SIG-M5 treated with dmso at 0.1 percent for 504 hours (cell line): ENCODE measurements at regions not wholly inside any gene's neighbourhood (a gene's known extent, or its start where the extent isn't known, plus 50 kb on each side); places are given as distances from the start of the nearest gene placed in this dataset.
A peak's percentile ranks its signal among the peaks of the same experiment; 100 is the strongest.

Experiments used
- DNase-seq: peaks from one replicate; lab custom pipeline; 2025; ENCODE audit not compliant: unreplicated experiment; lab: John Stamatoyannopoulos, UW

- DNase-seq: peak; percentile 35
Measured at GRCh38 chr2:16005816-16006536, 65.6 kb downstream of the MYCN start.

- no peak for DNase-seq
Measured at GRCh38 chr2:16005389-16005788, 65.0 kb downstream of the MYCN start.

DNA sequence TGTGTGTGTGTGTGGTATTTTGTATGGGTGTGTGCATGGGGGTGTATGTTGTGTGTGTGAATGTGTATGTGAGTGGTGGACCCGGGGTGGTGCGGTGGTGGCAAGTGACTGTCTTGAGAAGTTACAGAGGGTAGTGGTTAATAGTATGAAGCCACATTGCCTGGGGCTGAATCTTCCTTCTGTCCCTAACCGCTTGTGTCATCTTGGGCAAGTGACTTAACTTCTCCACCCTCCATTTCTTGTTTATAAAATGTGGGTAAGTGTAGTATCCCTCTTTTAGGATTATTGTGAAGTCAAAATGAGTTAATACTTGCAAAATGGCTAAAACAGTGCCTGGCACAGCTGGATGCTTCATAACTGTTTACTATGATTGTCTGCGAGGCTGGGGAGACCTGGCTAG lies 63.5 kb downstream of the MYCN start:
- no peak for DNase-seq

DNA sequence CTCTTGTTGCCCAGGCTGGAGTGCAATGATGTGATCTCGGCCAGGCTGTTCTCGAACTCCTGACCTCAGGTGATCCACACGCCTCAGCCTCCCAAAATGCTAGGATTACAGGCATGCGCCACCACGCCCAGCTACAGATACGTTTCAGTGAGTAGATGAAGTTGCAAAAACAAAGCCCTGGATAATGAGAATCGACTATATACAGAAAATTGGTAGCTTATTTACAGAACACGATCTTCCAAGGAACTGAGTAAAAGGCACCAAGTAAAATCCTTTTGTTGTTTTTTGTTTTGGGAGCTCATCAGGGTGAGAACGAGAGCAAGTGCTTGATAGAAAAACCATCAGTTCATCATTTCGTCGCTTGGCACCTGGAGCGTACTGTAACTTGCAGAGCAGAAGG lies 62.8 kb downstream of the MYCN start:
- DNase-seq: no peak

DNA sequence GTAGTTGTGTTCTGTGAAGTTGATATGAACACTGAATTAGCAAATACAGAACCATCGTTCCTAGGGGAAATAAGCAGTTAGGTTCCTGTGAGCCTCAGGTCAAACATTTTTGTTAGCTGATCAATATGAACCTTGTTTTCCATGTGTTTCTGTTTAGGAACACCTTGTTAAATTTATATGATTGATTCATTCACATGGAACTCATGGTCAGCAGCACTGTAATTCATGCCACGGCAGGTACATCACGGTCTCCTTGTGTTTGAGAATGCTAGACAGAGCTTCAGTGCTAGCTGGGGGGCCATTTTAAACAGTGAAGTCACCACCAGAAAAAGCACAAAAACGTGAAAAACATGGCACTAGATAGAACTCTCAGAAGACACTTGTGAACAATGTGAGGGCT lies 62.2 kb downstream of the MYCN start:
- no peak for DNase-seq

GRCh38 chr2:16002144-16002543 lies 61.8 kb downstream of the MYCN start:
- DNase-seq: no peak

GRCh38 chr2:16000642-16001041 lies 60.3 kb downstream of the MYCN start:
- no peak for DNase-seq

- DNase-seq: no peak
Measured at GRCh38 chr2:15999596-16000469, 59.5 kb downstream of the MYCN start.

DNA sequence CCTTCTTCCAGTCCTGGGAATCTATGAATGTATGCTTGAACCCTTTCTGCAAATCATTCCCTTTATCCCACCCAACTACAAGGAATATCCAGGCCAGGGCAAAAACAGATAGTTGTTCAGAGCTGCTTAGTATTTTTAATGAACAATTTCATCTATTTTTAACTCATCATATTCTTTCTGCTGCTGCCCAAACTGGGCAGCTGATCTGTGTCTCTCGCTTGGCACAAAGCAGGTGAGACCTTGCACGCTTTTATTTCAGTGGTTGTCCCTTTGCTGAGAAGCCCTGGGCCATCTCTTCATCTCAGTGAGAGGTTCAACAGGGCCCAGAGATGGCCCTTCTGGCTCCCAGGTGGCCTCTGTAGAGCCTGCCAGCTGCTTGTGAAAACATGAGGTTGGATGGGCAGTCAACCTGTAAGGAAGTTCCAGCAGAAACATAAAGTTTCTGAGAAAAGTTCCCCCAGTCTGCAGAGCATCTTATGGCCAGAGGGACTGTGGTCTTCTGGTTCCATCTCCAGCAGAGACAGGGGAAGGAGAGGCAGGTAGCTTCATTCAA lies 57.5 kb downstream of the MYCN start:
- DNase-seq: no peak

DNA sequence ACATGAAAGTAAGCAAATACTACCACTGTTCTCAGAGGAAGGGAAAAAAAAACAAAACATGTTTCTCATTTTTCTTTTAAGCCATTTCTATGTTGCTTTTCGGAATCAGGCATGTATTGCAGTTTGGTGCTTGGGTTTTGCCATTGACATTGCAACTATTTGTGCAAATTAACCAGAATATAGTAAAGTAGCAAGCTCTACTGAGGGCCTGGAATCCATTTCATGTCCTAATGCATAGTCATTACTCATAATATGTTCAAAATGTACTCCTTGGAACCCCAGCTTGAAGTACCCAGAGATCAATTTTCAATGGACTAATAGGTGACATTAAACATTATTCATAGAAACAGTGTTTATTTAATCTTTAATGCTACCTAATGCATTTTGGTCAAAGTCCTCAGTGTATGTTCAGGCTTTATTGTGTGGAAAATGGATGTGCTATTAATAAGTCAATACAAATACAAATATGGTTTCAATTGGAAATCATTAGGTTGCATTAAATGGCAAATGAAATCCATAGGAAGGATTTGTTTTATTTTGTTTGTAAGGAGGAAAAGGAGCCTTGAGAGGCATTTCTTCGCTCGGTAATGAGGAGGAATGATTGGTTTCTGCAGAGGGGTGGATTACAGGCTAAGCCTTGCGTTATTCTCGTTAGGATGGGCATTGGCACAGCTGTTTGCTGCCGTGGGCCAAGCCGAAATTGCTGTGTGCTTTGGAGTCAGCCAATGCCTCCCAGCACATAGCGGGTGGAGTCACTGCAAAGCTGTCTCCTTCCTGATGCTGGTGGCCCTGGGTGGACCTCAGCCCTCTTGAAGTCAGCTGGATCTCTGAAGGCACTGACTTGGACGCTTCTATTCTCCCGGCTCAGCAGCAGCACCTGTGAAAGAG lies 56.4 kb downstream of the MYCN start:
- no peak for DNase-seq
